ENCODE measurements at regions not wholly inside any gene's neighbourhood (a gene's known extent, or its start where the extent isn't known, plus 50 kb on each side); places are given as distances from the start of the nearest gene placed in this dataset.

DNA sequence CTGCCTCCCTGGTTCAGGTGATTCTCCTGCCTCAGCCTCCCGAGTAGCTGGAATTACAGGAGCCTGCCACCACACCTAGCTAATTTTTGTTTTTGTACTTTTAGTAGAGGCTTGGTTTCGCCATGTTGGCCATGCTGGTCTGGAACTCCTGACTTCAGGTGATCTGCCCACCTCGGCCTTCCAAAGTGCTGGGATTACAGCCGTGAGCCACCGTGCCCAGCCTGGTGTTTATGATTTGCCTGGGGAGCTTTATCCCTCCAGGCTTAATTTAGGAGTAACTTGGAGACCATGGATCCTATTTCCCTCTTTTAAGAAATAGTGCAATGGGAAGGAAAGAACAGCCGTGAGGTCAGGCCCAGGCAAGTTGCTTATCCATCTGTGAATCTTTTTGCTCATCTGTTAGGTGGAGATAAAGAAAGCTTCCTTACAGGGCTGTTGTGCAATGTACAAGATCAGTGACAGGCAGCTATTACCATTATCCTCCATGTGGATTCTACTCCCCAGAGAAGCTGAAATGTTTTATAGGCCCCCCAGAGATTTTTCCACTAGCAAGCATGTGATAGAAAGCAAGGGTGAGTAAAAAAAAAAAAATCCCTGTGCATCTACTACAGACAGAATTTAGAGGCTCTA, 104.9 kb upstream of the MGAT5 start:
- TF ChIP-seq POLR2A (IDR thresholded peaks at IDR 0.05): no peak
- TF ChIP-seq, protein P1, sequence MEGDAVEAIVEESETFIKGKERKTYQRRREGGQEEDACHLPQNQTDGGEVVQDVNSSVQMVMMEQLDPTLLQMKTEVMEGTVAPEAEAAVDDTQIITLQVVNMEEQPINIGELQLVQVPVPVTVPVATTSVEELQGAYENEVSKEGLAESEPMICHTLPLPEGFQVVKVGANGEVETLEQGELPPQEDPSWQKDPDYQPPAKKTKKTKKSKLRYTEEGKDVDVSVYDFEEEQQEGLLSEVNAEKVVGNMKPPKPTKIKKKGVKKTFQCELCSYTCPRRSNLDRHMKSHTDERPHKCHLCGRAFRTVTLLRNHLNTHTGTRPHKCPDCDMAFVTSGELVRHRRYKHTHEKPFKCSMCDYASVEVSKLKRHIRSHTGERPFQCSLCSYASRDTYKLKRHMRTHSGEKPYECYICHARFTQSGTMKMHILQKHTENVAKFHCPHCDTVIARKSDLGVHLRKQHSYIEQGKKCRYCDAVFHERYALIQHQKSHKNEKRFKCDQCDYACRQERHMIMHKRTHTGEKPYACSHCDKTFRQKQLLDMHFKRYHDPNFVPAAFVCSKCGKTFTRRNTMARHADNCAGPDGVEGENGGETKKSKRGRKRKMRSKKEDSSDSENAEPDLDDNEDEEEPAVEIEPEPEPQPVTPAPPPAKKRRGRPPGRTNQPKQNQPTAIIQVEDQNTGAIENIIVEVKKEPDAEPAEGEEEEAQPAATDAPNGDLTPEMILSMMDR (IDR thresholded peaks at IDR 0.05): no peak
